A673 (cell line): ENCODE measurements at regions not wholly inside any gene's neighbourhood (a gene's known extent, or its start where the extent isn't known, plus 50 kb on each side); places are given as distances from the start of the nearest gene placed in this dataset.

Experiments
- CTCF ChIP-seq: fragments of 300-800, 200-600 bp; sonication (generic); conservative IDR thresholded peaks from 2 replicates; pipeline ENCODE4 v1.5.1; 2017; ENCODE audit warnings: low read depth, mild to moderate bottlenecking, antibody characterized with exemption, low read length, moderate library complexity, mixed read lengths
- EZH2 ChIP-seq: fragments of 200-600 bp; sonication (generic); IDR thresholded peaks from 2 replicates; pipeline ENCODE4 v1.6.1; 2017; ENCODE audit warnings: borderline replicate concordance, low read depth, mild to moderate bottlenecking, mixed read lengths, antibody characterized with exemption, low read length; ENCODE audit not compliant: poor library complexity, severe bottlenecking

DNA sequence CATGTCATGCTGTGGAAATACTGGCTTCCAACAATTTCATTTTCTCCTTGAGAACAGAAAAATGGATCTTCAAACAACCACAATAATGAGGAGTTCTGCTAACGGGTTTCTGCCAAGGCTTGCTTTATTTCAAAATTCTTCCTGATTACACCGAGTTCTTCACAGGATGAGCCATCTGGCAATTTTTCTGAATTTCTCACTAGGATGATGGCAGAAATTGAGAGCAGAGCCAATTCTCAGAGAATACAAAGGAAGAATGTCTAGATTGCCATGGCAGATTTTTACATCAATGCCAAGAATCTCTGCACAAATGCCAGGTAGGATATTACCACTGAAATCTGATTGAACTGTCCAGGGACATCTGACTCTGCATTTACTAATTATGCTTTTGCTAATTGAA lies 619.0 kb upstream of the CHRM3 start:
- TF ChIP-seq CTCF (no peak), EZH2 (no peak)
